BLaER1 treated with 17β-estradiol and CSF1 and Interleukin-3, amounts not matched to agents 10 nM and 100 nM (cell line): ENCODE measurements at regions not wholly inside any gene's neighbourhood (a gene's known extent, or its start where the extent isn't known, plus 50 kb on each side); places are given as distances from the start of the nearest gene placed in this dataset.
A peak's percentile ranks its signal among the peaks of the same experiment; 100 is the strongest.

ENCODE experiments used
- H3K27ac ChIP-seq, 11 experiments: shearing (Covaris generic); formaldehyde crosslinking; 2 replicates each; pipeline ENCODE4 v1.8.1; 2022
- H3K27me3 ChIP-seq, 11 experiments: shearing (Covaris generic); formaldehyde crosslinking; 2 replicates each; pipeline ENCODE4 v1.8.1; 2022
- H3K36me3 ChIP-seq, 11 experiments: shearing (Covaris generic); formaldehyde crosslinking; 2 replicates each; pipeline ENCODE4 v1.8.1; 2022
- H3K4me1 ChIP-seq, 10 experiments: shearing (Covaris generic); formaldehyde crosslinking; 2 replicates each; pipeline ENCODE4 v1.8.1; 2022
- H3K4me2 ChIP-seq, 11 experiments: shearing (Covaris generic); formaldehyde crosslinking; 2 replicates each; pipeline ENCODE4 v1.8.1; 2022
- H3K4me3 ChIP-seq, 10 experiments: shearing (Covaris generic); formaldehyde crosslinking; 2 replicates each; pipeline ENCODE4 v1.8.1; 2022
- H3K9ac ChIP-seq, 11 experiments: shearing (Covaris generic); formaldehyde crosslinking; 2 replicates each; pipeline ENCODE4 v1.8.1; 2022
- H3K9me3 ChIP-seq, 11 experiments: shearing (Covaris generic); formaldehyde crosslinking; replicated peaks in 1 of 11; 2 replicates each; pipeline ENCODE4 v1.8.1; 2022
- H4K20me1 ChIP-seq, 11 experiments: shearing (Covaris generic); formaldehyde crosslinking; 2 replicates each; pipeline ENCODE4 v1.8.1; 2022
- Cebpa-rat ChIP-seq, 11 experiments: shearing (Covaris generic); IDR thresholded peaks; 2 replicates each; pipeline ENCODE4 v1.8.1; 2022

- Histone ChIP-seq H3K4me2 (no peak overlapping the region), H3K36me3 (no peaks in the 10 kb centered on the region), H3K4me3 (no peak overlapping the region), H4K20me1 (no peaks in the 10 kb centered on the region; a peak in 1 of 22 replicates), H3K27ac (no peak overlapping the region), H3K9ac (no peak overlapping the region), H3K27me3 (no peaks in the 10 kb centered on the region), H3K9me3 (no peaks in the 10 kb centered on the region), H3K4me1 (peaks cover 31 to 57% (median 41%) of the 10 kb centered on the region in 10 experiments)
- TF ChIP-seq Cebpa-rat (IDR thresholded peaks at IDR 0.05): no peak
Observed at GRCh38 chr9:129285979-129286772, 108.1 kb upstream of the IER5L start.

- Histone ChIP-seq H3K4me2 (peak overlapping the region in 3 of 11 experiments; percentile 17 to 34 (median 32); a peak in 3 of 22 replicates), H3K27me3 (no peaks in the 10 kb centered on the region), H3K4me3 (no peak overlapping the region), H3K9me3 (no peaks in the 10 kb centered on the region), H3K4me1 (peaks cover 37 to 65% (median 48%) of the 10 kb centered on the region in 10 experiments), H3K27ac (no peak overlapping the region), H3K9ac (no peak overlapping the region), H3K36me3 (no peaks in the 10 kb centered on the region), H4K20me1 (no peaks in the 10 kb centered on the region; a peak in 1 of 22 replicates)
- no peak for TF ChIP-seq Cebpa-rat (IDR thresholded peaks at IDR 0.05)
Observed at GRCh38 chr9:129285382-129285781, 107.3 kb upstream of the IER5L start.

GRCh38 chr9:129284607-129285291 lies 106.7 kb upstream of the IER5L start:
- no peaks in the 10 kb centered on the region for H3K36me3 ChIP-seq
- no peak overlapping the region for H3K9ac ChIP-seq
- H3K4me2 ChIP-seq: peak overlapping the region in 3 of 11 experiments; percentile 17 to 34 (median 32); a peak in 4 of 22 replicates
- H3K4me3 ChIP-seq: no peak overlapping the region
- no peak for TF ChIP-seq Cebpa-rat (IDR thresholded peaks at IDR 0.05)
- no peaks in the 10 kb centered on the region for H3K9me3 ChIP-seq
- H3K4me1 ChIP-seq: peaks cover 40 to 72% (median 52%) of the 10 kb centered on the region in 10 experiments
- H4K20me1 ChIP-seq: no peaks in the 10 kb centered on the region; a peak in 1 of 22 replicates
- no peak overlapping the region for H3K27ac ChIP-seq
- H3K27me3 ChIP-seq: no peaks in the 10 kb centered on the region

GRCh38 chr9:129283705-129284606 lies 105.9 kb upstream of the IER5L start:
- H3K9ac ChIP-seq: peak overlapping the region in 6 of 11 experiments; percentile 1 to 50 (median 33); a peak in 4 of 22 replicates
- H3K4me2 ChIP-seq: peak overlapping the region; percentile 76 to 98 (median 85)
- H3K27ac ChIP-seq: 0 out of 22 replicates have a peak overlapping the region, but pooled peaks of 1 of the 11 experiments have one; percentile 4
- H4K20me1 ChIP-seq: no peaks in the 10 kb centered on the region; a peak in 1 of 22 replicates
- H3K4me3 ChIP-seq: peak overlapping the region in 2 of 10 experiments; percentile 41 to 46; a peak in 2 of 20 replicates
- H3K27me3 ChIP-seq: no peaks in the 10 kb centered on the region
- no peaks in the 10 kb centered on the region for H3K36me3 ChIP-seq
- no peak for TF ChIP-seq Cebpa-rat (IDR thresholded peaks at IDR 0.05)
- no peaks in the 10 kb centered on the region for H3K9me3 ChIP-seq
- peaks cover 40 to 73% (median 51%) of the 10 kb centered on the region in 10 experiments for H3K4me1 ChIP-seq

- Histone ChIP-seq H3K4me2 (peak overlapping the region; percentile 76 to 98 (median 85)), H3K27me3 (peaks cover 0 to 5% (median 0%) of the 10 kb centered on the region in 11 experiments; a peak in 5 of 22 replicates), H3K27ac (peak overlapping the region in 2 of 11 experiments; percentile 4 to 11; a peak in 1 of 22 replicates), H3K9me3 (no peaks in the 10 kb centered on the region), H3K9ac (peak overlapping the region in 9 of 11 experiments; percentile 3 to 55 (median 40); a peak in 8 of 22 replicates), H3K4me1 (peaks cover 46 to 73% (median 53%) of the 10 kb centered on the region in 10 experiments), H3K36me3 (no peaks in the 10 kb centered on the region), H3K4me3 (peak overlapping the region in 3 of 10 experiments; percentile 31 to 46 (median 41); a peak in 6 of 20 replicates), H4K20me1 (peaks cover 0 to under 1% (median 0%) of the 10 kb centered on the region in 11 experiments; a peak in 2 of 22 replicates)
- no peak for TF ChIP-seq Cebpa-rat (IDR thresholded peaks at IDR 0.05)
Observed at GRCh38 chr9:129283291-129283691, 105.2 kb upstream of the IER5L start.

- no peaks in the 10 kb centered on the region for H3K9me3 ChIP-seq
- TF ChIP-seq Cebpa-rat (IDR thresholded peaks at IDR 0.05): no peak
- H3K4me2 ChIP-seq: peak overlapping the region; percentile 76 to 98 (median 85)
- peaks cover 0 to 10% (median 0%) of the 10 kb centered on the region in 11 experiments; a peak in 7 of 22 replicates for H3K27me3 ChIP-seq
- peaks cover 0 to 4% (median 0%) of the 10 kb centered on the region in 11 experiments; a peak in 2 of 22 replicates for H4K20me1 ChIP-seq
- H3K4me3 ChIP-seq: peak overlapping the region in 4 of 10 experiments; percentile 31 to 46 (median 38); a peak in 7 of 20 replicates
- peak overlapping the region in 5 of 11 experiments; percentile 4 to 29 (median 17); a peak in 6 of 22 replicates for H3K27ac ChIP-seq
- H3K36me3 ChIP-seq: no peaks in the 10 kb centered on the region
- H3K9ac ChIP-seq: peak overlapping the region in 8 of 11 experiments; percentile 29 to 55 (median 43); a peak in 10 of 22 replicates
- peaks cover 51 to 73% (median 58%) of the 10 kb centered on the region in 10 experiments for H3K4me1 ChIP-seq
Observed at GRCh38 chr9:129282731-129283211, 104.7 kb upstream of the IER5L start.

- peaks cover 56 to 78% (median 63%) of the 10 kb centered on the region in 10 experiments for H3K4me1 ChIP-seq
- H3K27ac ChIP-seq: peak overlapping the region in 5 of 11 experiments; percentile 4 to 29 (median 17); a peak in 5 of 22 replicates
- no peaks in the 10 kb centered on the region for H3K9me3 ChIP-seq
- no peak for TF ChIP-seq Cebpa-rat (IDR thresholded peaks at IDR 0.05)
- peaks cover 0 to 15% (median 0%) of the 10 kb centered on the region in 11 experiments; a peak in 8 of 22 replicates for H3K27me3 ChIP-seq
- H3K4me3 ChIP-seq: peak overlapping the region in 4 of 10 experiments; percentile 31 to 46 (median 38); a peak in 6 of 20 replicates
- H3K36me3 ChIP-seq: no peaks in the 10 kb centered on the region
- H3K9ac ChIP-seq: peak overlapping the region in 6 of 11 experiments; percentile 5 to 55 (median 48); a peak in 5 of 22 replicates
- peaks cover 0 to 4% (median 0%) of the 10 kb centered on the region in 11 experiments; a peak in 2 of 22 replicates for H4K20me1 ChIP-seq
- H3K4me2 ChIP-seq: peak overlapping the region; percentile 76 to 98 (median 85)
Observed at GRCh38 chr9:129282272-129282671, 104.2 kb upstream of the IER5L start.
